OCI-LY3 (cell line): ENCODE measurements at regions not wholly inside any gene's neighbourhood (a gene's known extent, or its start where the extent isn't known, plus 50 kb on each side); places are given as distances from the start of the nearest gene placed in this dataset.
A peak's percentile ranks its signal among the peaks of the same experiment; 100 is the strongest.

Experiments used
- H2AFZ ChIP-seq: fragments of 200-600, 300-600 bp; shearing (Covaris generic); 2 replicates; pipeline ENCODE4 v1.6.0; 2014; ENCODE audit warnings: antibody characterized with exemption, low read depth, low read length
- H3K27ac ChIP-seq: fragments of 200-600, 300-600 bp; sonication (generic); 2 replicates; pipeline ENCODE4 v1.5.1; 2014; ENCODE audit warnings: mild to moderate bottlenecking, low read length, moderate library complexity, mixed read lengths
- H3K27me3 ChIP-seq: fragments of 200-600, 300-600 bp; sonication (generic); 2 replicates; pipeline ENCODE4 v1.6.1; 2014; ENCODE audit warnings: low read depth, low read length, mixed read lengths
- H3K36me3 ChIP-seq: fragments of 200-600, 300-600 bp; sonication (generic); replicated peaks from 2 replicates; pipeline ENCODE3; 2014; ENCODE audit warnings: low read depth, low read length, mixed read lengths
- H3K4me1 ChIP-seq: fragments of 300-600, 200-600 bp; sonication (generic); 2 replicates; pipeline ENCODE4 v1.6.1; 2014; ENCODE audit warnings: low read length, mixed read lengths
- H3K4me2 ChIP-seq: fragments of 200-600, 300-600 bp; sonication (generic); 2 replicates; pipeline ENCODE4 v1.6.1; 2014; ENCODE audit warnings: low read length, mixed read lengths
- H3K4me3 ChIP-seq: fragments of 300-600, 200-600 bp; sonication (generic); 2 replicates; pipeline ENCODE4 v1.5.1; 2014; ENCODE audit warnings: antibody characterized with exemption, mild to moderate bottlenecking, low read length, moderate library complexity
- H3K79me2 ChIP-seq: fragments of 300-600, 200-600 bp; shearing (Covaris generic); 2 replicates; pipeline ENCODE4 v1.6.1; 2014; ENCODE audit warnings: mild to moderate bottlenecking, low read length, mixed read lengths
- H3K9ac ChIP-seq: fragments of 300-600, 200-600 bp; shearing (Covaris generic); 2 replicates; pipeline ENCODE4 v1.6.0; 2014; ENCODE audit warnings: mild to moderate bottlenecking, low read length, moderate library complexity
- H3K9me3 ChIP-seq: fragments of 200-600, 300-600 bp; shearing (Covaris generic); 2 replicates; pipeline ENCODE4 v1.6.1; 2014; ENCODE audit warnings: low read length, mixed read lengths; ENCODE audit not compliant: insufficient read depth
- H4K20me1 ChIP-seq: fragments of 200-600, 300-600 bp; sonication (generic); 2 replicates; pipeline ENCODE4 v1.6.1; 2016; ENCODE audit warnings: low read length, mixed read lengths; ENCODE audit not compliant: insufficient read depth
- CTCF ChIP-seq: fragments of 200-600, 300-600 bp; sonication (generic); IDR thresholded peaks from 2 replicates; pipeline ENCODE4 v1.5.1; 2014; ENCODE audit warnings: antibody characterized with exemption, low read length, low read depth
- EZH2phosphoT487 ChIP-seq: fragments of 200-600 bp; shearing (Covaris generic); IDR thresholded peaks from 2 replicates; pipeline ENCODE4 v1.6.1; 2018; ENCODE audit warnings: antibody characterized with exemption, mixed run types, low read depth

GRCh38 chr3:66638717-66639116 is 137.9 kb upstream of the LRIG1 start:
- TF ChIP-seq EZH2phosphoT487 (no peak), CTCF (peak; percentile 52)
- Histone ChIP-seq H4K20me1 (no peaks in the 10 kb centered on the region), H2AFZ (no peak overlapping the region; the same call in 1 of the 2 replicates), H3K27me3 (no peaks in the 10 kb centered on the region), H3K4me3 (peak overlapping the region; percentile 26; the same call in 1 of the 2 replicates), H3K9ac (no peak overlapping the region), H3K4me2 (peak overlapping the region; percentile 52), H3K36me3 (no peaks in the 10 kb centered on the region), H3K79me2 (no peaks in the 10 kb centered on the region), H3K9me3 (no peaks in the 10 kb centered on the region), H3K4me1 (peaks cover 20% of the 10 kb centered on the region), H3K27ac (no peak overlapping the region)

- Histone ChIP-seq H3K27me3 (no peaks in the 10 kb centered on the region), H3K9ac (no peak overlapping the region), H3K9me3 (peaks cover 3% of the 10 kb centered on the region), H3K36me3 (no peaks in the 10 kb centered on the region), H3K4me1 (peaks cover 28% of the 10 kb centered on the region), H4K20me1 (no peaks in the 10 kb centered on the region), H3K79me2 (no peaks in the 10 kb centered on the region), H3K27ac (no peak overlapping the region), H3K4me2 (no peak overlapping the region), H3K4me3 (no peak overlapping the region), H2AFZ (no peak overlapping the region)
- TF ChIP-seq EZH2phosphoT487 (no peak), CTCF (no peak)
Measured at GRCh38 chr3:66639809-66640356, 139.1 kb upstream of the LRIG1 start.

GRCh38 chr3:66642019-66642418 is 141.2 kb upstream of the LRIG1 start:
- Histone ChIP-seq H2AFZ (no peak overlapping the region), H4K20me1 (no peaks in the 10 kb centered on the region), H3K4me1 (peaks cover 29% of the 10 kb centered on the region), H3K4me2 (no peak overlapping the region), H3K9ac (no peak overlapping the region), H3K4me3 (no peak overlapping the region), H3K9me3 (peaks cover 5% of the 10 kb centered on the region), H3K79me2 (no peaks in the 10 kb centered on the region), H3K27me3 (no peaks in the 10 kb centered on the region), H3K36me3 (no peaks in the 10 kb centered on the region), H3K27ac (no peak overlapping the region)
- TF ChIP-seq CTCF = no peak
- no peak for TF ChIP-seq EZH2phosphoT487

GRCh38 chr3:66642484-66642883 is 141.7 kb upstream of the LRIG1 start:
- Histone ChIP-seq H3K4me1 (peaks cover 29% of the 10 kb centered on the region), H3K4me3 (no peak overlapping the region), H3K36me3 (no peaks in the 10 kb centered on the region), H3K9me3 (peaks cover 5% of the 10 kb centered on the region), H3K4me2 (no peak overlapping the region), H3K27me3 (no peaks in the 10 kb centered on the region), H3K27ac (no peak overlapping the region), H3K9ac (no peak overlapping the region), H4K20me1 (no peaks in the 10 kb centered on the region), H3K79me2 (no peaks in the 10 kb centered on the region), H2AFZ (no peak overlapping the region)
- TF ChIP-seq EZH2phosphoT487 (no peak), CTCF (no peak)
